ENCODE measurements at regions not wholly inside any gene's neighbourhood (a gene's known extent, or its start where the extent isn't known, plus 50 kb on each side); places are given as distances from the start of the nearest gene placed in this dataset.

DNA sequence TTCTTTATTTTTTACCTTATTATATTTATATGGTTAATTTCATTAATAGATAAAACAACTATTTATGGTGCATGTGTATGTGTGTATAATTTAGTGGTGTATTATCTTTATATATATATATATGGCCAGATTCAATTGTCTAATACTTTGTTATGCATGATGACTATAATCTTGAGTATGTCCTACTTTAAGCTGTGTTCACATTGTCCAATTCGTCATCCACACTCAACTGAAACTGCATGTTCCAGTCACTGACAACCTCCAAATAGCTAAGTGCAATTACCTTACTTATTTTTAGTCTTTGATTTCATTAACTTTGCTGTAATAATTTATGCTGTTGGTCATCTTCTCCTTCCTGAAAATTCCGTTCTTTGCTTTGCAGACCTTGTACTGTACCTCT is 306.5 kb upstream of the TMTC1 start:
- no peak overlapping the region for H3K4me3 ChIP-seq (ENCODE audit: low read depth, poor library complexity, severe bottlenecking)
- no peak for DNase-seq (ENCODE audit: low spot score in 2 of 2)
- no peak for TF ChIP-seq POLR2A (IDR thresholded peaks at IDR 0.05)
- TF ChIP-seq, protein P1, sequence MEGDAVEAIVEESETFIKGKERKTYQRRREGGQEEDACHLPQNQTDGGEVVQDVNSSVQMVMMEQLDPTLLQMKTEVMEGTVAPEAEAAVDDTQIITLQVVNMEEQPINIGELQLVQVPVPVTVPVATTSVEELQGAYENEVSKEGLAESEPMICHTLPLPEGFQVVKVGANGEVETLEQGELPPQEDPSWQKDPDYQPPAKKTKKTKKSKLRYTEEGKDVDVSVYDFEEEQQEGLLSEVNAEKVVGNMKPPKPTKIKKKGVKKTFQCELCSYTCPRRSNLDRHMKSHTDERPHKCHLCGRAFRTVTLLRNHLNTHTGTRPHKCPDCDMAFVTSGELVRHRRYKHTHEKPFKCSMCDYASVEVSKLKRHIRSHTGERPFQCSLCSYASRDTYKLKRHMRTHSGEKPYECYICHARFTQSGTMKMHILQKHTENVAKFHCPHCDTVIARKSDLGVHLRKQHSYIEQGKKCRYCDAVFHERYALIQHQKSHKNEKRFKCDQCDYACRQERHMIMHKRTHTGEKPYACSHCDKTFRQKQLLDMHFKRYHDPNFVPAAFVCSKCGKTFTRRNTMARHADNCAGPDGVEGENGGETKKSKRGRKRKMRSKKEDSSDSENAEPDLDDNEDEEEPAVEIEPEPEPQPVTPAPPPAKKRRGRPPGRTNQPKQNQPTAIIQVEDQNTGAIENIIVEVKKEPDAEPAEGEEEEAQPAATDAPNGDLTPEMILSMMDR (IDR thresholded peaks at IDR 0.05) = no peak
- WGBS, 2 donors = 79 to 85% methylated on average over 2 of the region's 2 CpGs
- intact Hi-C loops (cut with DNase I; ENCODE audit: low total_unique reads) = no loop called here

DNA sequence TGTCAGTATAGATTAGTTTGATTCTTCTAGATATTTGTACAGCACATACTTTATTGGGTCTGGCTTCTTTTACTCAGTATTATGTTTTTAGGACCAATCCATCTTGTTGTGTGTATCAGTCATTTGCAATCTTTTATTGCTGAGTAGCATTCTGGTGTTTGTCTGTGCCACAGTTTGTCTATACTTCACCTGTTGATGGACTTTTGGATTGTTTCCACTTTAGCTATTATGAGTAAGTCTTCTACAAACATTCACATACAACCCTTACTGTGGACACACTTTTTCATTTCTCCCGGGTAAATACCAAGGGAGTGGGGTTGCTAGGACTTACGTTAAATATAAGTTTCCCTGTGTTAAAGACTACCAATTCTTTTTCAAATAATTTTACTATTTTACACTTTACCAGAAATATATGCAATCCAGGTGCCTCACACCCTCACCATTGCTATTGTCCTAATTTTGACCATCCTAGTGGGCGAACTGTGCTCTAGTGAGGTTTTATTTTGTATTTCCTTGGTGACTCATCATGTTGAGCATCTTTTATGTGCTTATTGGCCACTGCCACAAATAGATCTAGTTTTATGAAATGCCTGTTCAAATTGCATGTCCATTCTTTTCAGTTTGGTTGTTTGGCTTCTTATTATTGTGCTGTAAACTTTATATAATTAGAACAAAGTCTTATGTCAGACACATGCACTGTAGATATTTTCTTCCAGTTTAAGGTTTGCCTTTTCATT is 304.7 kb upstream of the TMTC1 start:
- WGBS, 2 donors = 72 to 74% methylated on average over 3 of the region's 3 CpGs
- no peak overlapping the region for H3K4me3 ChIP-seq (ENCODE audit: low read depth, poor library complexity, severe bottlenecking)
- TF ChIP-seq, protein P1 (IDR thresholded peaks at IDR 0.05) = no peak
- no peak for TF ChIP-seq POLR2A (IDR thresholded peaks at IDR 0.05)
- intact Hi-C loops (cut with DNase I; ENCODE audit: low total_unique reads) = no loop called here
- no peak for DNase-seq (ENCODE audit: low spot score in 2 of 2)

DNA sequence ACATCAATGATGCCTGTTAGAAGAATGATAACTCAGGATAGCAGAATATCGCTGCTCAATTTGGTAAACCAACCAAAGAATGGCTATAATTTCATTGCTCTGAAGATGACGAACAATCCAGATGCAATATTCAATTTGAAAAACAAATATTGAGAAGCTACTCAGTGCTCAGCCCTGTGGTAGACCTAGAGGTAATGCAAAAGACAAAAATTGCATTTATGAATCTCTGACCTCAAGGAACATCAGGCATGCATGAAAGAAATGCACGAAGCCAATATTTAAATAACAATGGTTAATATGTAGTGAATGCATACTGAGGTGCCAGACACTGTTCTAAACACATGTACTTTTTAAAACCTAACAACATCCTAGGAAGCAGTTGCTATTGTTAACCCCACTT is 298.6 kb upstream of the TMTC1 start:
- TF ChIP-seq, protein P1 (IDR thresholded peaks at IDR 0.05) = no peak
- 40 to 63% methylated on average over 3 of the region's 3 CpGs for WGBS, 2 donors

DNA sequence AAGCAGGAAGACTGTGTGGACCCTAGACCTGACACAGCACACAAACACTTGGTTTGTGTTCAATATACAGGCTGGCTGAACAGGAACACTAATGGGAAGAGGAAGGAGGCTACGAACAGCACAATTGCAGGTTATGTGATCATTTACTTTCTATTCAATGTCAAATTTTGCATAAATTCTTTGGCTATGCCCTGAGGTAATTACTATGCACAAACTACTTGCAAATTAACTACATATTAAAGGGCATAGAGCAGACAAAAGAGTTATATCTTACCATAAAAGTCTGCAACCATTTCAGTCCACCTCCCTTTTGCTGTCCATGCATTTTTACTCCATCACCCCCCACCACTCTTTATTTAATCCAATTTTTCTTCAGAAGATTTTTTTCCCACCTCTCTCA is 291.2 kb upstream of the TMTC1 start:
- intact Hi-C loops (cut with DNase I; ENCODE audit: low total_unique reads) = no loop called here
- TF ChIP-seq, protein P1 (IDR thresholded peaks at IDR 0.05) = no peak
- no peak for TF ChIP-seq POLR2A (IDR thresholded peaks at IDR 0.05)
- H3K4me3 ChIP-seq (ENCODE audit: low read depth, poor library complexity, severe bottlenecking) = no peak overlapping the region
- no peak for DNase-seq (ENCODE audit: low spot score in 2 of 2)
- WGBS, 2 donors = 70 to 80% methylated on average over 1 of the region's 1 CpG

More for the DNA sequence above, 298.6 kb upstream of the TMTC1 start:
- H3K4me3 ChIP-seq (ENCODE audit: low read depth, poor library complexity, severe bottlenecking) = no peak overlapping the region
- intact Hi-C loops (cut with DNase I; ENCODE audit: low total_unique reads) = loop anchor here (5.0 kb wide), 1 partner anchor 1550 kb away; no protein-coding TSS in a partner anchor
- DNase-seq (ENCODE audit: low spot score in 2 of 2) = no peak

DNA sequence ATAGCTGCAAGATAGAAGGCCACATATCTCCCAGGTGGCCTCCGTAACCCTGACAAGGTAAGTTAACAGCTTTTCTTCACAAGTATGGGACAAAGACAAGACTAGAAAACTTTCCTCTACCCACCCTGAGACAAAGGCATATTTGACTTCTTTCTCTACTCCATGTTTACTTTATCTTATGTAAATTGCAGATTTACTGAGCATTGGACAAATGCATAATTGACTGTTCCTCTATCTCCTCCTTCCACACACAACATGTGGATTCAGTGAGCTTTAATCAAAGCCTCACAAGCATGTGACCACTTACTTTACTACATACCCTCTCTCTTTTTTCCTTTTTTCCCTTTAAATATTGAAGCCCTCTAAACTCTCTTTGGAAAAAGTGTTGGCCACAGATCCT is 289.1 kb upstream of the TMTC1 start:
- intact Hi-C loops (cut with DNase I; ENCODE audit: low total_unique reads) = no loop called here
- no peak for DNase-seq (ENCODE audit: low spot score in 2 of 2)
- H3K4me3 ChIP-seq (ENCODE audit: low read depth, poor library complexity, severe bottlenecking) = no peak overlapping the region
- TF ChIP-seq POLR2A (IDR thresholded peaks at IDR 0.05) = no peak
- TF ChIP-seq, protein P1 (IDR thresholded peaks at IDR 0.05) = no peak
- WGBS, 2 donors = 95 to 96% methylated on average over 1 of the region's 1 CpG

DNA sequence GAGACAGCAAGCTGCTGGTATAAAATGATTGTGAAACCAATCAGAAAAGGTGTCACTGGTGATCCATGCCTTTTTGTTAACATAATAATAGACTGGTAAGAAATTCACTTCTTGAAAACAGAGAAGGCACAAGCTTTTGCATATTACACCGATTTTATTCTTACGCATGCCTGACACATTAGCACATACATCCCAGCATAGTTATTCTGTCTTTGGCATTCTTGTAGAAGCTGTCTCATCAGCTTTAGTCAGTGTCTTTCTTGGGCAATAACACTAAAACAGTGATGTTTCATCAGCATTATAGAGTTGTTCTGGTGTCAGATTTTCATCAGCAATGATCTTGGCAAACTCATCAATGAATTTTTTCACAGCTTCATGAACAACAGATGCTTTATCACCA is 283.4 kb upstream of the TMTC1 start:
- 92 to 93% methylated on average over 2 of the region's 2 CpGs for WGBS, 2 donors
- intact Hi-C loops (cut with DNase I; ENCODE audit: low total_unique reads) = no loop called here
- DNase-seq (ENCODE audit: low spot score in 2 of 2) = no peak
- TF ChIP-seq POLR2A (IDR thresholded peaks at IDR 0.05) = no peak
- TF ChIP-seq, protein P1 (IDR thresholded peaks at IDR 0.05) = no peak
- H3K4me3 ChIP-seq (ENCODE audit: low read depth, poor library complexity, severe bottlenecking) = no peak overlapping the region
